ENCODE measurements at regions not wholly inside any gene's neighbourhood (a gene's known extent, or its start where the extent isn't known, plus 50 kb on each side); places are given as distances from the start of the nearest gene placed in this dataset.
"Not testable (repeated sequence)": the region's sequence is repeated elsewhere in the genome, so short reads cannot be mapped to it uniquely, and the experiment has no call there.

DNA sequence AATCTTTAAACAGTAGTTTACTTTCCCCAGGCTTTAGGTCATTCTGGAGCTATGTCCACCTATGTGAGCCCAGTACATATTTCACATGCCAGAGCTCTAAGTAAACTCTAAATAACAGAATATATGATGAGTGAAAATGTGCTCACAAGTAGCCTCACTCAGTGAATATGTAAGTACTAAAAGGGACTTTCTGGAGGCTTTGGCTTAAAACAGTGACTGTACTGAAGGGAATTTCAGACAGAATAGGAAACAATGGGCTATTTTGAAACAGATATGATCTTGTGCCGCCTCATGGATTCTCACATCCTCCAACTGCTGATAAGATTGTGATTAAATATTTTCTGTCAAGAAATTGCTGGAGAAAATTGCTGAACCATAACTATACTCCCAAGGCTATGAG, 747.9 kb downstream of the SOCS6 start:
- no peak for FAIRE-seq

DNA sequence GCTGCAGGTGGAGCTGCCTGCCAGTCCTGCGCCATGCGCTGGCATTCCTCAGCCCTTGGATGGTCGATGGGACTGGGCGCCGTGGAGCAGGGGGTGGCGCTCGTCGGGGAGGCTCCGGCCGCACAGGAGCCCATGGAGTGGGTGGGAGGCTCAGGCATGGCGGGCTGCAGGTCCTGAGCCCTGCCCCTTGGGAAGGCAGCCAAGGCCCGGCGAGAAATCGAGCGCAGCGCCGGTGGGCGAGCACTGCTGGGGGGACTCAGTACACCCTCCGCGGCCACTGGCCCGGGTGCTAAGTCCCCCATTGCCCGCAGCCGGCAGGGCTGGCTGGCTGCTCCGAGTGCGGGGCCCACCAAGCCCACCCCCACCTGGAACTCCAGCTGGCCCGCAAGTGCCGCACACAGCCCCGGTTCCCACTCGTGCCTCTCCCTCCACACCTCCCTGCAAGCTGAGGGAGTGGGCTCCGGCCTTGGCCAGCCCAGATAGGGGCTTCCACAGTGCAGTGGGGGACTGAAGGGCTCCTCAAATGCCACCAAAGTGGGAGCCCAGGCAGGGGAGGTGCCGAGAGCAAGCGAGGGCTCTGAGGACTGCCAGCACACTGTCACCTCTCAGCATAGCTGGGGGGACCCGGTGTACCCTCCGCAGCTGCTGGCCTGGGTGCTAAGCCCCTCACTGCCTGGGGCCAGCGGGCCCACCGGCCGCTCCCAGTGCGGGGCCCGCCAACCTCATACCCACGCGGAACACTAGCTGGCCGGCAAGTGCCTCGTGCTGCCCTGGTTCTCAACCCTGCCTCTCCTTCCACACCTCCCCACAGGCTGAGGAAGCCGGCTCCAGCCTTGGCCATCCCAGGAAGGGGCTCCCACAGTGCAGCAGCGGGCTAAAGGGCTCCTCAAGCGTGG, 742.7 kb downstream of the SOCS6 start:
- not testable (repeated sequence) for FAIRE-seq

DNA sequence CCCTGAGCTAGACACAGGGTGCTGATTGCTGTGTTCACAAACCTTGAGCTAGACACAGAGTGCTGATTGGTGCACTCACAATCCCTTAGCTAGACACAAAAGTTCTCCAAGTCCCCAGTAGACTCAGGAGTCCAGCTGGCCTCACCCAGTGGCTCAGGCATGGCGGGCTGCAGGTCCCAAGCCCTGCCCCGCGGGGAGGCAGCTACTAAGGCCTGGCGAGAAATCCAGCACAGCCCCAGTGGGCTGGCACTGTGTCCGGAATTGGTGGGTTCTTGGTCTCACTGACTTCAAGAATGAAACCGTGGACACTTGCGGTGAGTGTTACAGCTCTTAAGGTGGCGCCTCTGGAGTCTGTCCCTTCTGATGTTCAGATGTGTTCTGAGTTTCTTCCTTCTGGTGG, 741.2 kb downstream of the SOCS6 start:
- not testable (repeated sequence) for FAIRE-seq

DNA sequence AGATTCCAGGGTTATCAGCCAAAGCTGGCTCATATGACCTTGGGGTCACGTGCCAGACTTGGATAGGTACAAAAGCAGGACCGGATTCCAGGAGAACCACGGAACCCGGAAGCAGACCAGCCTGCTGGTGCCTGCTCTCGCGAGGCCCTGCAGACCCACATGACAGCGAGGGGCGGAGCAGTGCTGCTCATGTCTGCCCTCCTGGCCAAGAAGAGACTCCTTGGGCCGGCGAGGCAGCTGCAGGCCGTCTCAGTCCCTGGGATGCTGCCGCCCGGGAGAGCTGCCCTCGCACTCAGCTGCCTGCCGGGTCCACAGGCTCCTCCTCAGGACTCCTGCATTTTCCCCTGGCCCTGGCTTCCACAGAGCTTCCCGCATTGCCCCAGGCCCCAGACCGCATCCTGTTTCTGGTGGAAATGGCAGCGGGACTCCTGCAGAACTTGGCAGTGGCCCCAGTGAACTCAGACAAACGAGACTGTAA, 739.5 kb downstream of the SOCS6 start:
- no peak for FAIRE-seq

DNA sequence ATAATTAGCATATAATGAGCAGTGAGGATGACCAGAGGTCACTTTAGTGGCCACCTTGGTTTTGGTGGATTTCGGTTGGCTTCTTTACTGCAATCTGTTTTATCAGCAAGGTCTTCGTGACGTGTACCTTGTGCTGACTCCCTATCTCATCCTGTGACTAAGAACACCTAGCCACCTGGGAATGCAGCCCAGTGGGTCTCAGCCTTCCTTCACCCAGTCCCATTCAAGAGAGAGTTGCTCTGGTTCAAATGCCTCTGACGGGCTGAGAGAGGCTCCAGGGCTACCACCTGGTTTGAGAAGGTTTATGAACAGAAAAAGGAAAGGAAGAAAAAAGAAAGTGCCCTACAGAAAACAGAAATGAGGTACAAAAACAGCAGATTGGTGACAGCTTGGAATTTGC, 738.7 kb downstream of the SOCS6 start:
- no peak for FAIRE-seq

DNA sequence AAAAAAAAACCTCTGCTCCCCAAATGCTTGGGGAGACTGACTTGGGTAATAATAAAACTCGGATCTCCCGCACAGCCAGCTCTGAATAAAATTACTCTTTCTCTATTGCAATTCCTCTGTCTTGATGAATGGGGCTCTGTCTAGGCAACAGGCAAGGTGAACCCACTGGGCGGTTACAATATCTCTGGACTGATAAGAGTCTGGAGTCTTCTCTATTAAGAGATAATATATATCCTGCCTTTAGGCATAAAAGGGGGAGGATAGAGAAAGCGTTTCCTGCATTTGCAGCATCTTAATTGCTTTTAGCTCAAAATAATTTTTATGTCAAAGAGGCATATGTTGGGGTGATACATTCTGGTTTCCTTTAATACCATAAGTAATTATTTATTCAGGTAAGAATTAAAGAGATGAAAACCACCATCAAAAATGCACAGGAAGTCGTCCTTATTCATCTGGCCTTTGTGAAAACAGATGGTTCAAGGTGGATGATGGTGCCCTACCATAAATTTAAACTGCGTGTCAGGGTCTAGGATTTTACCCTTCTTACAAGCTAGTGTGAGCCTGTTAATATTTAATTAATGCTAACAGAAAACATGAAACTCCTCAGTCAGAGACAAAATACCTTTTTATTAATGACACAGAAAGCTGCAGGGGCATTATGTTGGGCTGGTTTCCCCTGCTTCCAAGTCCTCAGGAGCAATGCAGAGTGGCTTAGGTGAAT, 736.8 kb downstream of the SOCS6 start:
- no peak for FAIRE-seq

DNA sequence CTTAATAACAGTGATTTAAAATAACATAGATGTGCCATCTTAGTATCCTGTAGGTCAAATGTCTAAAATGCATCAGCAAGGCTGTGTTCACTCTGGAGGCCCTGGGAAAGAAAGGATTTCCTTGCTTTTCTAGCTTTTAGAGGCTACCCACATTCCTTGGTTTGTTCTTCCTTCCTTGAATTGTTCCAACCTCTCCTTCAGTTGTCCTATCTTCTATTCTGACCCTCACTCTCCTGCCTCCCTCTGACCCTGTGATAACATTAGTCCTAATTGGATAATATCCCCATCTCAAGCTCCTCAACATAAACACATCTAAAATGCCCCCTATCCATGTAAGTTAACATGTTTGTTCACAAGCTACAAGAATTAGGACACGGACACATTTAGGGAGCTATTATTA, 733.5 kb downstream of the SOCS6 start:
- FAIRE-seq: no peak

DNA sequence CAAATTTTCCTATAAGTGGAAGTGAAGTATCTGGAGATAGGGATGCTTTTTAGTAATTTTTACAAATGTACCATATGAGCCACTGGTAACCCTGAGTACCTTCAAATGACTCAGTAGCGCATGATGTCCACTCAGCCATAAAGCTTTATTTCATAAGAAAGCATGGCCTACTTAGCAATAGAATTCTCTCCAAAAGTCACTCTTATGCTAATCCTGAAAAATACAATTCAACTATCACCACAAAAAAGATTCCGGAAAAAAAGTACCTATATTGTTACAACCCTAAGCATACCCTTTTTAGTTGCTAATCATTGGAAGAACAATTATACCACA, 732.2 kb downstream of the SOCS6 start:
- FAIRE-seq: no peak

DNA sequence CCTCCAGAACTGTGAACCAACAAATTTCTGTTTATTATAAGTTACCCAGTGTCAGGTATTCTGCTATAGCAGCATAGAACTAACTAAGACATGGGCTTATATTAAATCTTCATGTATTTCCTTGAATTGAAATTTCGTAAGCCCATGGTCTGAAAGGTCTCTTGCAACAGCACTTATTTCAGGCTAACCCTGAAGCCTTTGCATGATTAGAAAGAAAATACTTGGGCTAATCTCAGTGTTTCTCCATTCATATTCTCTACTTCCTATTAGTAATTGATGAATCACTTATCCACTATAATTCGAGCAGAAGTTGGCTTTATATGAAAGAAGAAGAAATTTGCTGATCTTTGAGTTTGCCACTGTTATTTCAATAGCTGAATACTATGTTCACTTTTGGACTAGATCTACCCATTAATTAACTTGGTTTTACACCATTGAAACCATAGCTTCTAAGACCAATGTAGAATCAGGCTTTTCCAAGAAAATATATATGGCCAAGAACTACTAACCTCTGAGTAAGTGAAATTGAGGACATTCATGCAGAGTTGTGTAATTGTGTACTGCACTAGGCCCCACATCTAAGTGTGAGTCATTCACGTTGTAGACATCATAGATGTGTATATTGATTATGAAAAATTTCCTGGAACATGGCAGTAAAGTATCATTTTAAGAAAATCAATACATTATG, 731.6 kb downstream of the SOCS6 start:
- no peak for FAIRE-seq

DNA sequence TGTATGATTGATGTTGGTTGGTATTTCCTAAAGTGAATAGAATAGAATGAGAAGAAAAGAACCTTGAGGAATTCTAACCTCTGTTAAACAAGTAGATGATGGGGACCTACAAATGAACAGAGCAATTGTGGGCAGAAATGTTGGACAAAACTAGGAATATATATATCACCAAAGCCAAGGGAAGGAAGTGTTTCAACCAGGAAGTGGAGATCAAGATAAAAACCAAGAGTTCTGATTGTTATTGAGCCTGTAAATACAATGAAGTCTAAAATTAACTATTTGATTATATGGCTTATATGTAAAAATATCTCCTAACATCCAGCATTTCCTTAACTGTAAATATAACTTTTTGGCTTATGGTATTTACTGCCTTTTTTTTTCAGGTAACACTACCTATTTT, 730.0 kb downstream of the SOCS6 start:
- no peak for FAIRE-seq

DNA sequence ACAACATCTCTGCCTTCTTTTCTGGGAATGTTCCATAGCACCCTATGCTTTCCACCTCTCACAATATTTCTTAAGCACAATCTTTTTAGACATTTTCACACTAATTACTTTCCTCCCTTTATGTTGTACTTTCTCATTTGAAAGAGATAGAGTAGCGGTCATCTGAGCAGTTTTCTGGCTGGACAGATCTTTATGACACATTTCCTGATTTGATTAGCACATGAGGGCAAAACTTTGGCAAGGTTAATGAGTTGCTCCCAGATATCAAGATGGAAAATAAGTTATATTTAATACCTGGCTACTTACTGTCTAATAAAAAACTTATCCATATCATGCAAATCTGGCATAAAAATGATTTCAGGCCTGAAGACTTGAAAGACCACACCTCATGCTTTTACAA, 723.9 kb downstream of the SOCS6 start:
- FAIRE-seq: no peak

DNA sequence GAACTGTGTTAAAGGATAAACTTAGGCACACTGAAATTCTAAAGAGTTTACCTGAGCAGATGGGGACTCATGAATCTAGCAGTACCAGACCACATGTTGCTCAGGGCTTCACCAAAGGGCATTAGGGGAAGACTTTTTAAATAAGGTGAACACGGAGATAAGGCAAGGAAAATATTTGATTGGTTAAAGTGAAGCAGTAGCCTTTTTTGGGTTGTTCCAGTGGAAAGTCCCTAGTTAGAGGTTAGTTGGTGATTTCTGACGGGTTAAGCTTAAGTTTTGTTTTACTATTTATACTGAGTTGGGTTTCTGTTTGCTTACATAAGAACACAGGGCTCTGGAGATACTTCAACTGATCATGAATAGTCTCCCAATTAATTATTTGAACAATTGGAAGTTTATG, 722.5 kb downstream of the SOCS6 start:
- FAIRE-seq: no peak

DNA sequence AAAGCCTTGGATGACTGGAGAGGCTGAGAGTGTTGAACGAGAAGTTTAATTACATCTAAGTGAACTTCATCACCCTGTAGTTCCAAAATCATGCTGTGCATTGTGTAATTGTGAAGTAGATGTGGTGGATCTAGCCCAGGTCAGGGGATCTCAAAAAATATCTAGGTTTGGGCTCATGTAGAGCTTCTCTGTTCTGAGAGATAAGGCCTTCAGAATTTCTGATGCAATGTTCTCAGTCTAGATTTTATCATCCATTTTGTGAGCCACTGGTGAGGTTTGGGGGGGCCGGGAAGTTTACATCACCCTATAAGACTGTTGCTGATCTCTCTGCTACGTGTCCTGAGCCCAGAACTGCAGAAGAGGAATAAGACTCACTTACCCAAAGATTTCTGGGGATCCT, 719.4 kb downstream of the SOCS6 start:
- FAIRE-seq: no peak

DNA sequence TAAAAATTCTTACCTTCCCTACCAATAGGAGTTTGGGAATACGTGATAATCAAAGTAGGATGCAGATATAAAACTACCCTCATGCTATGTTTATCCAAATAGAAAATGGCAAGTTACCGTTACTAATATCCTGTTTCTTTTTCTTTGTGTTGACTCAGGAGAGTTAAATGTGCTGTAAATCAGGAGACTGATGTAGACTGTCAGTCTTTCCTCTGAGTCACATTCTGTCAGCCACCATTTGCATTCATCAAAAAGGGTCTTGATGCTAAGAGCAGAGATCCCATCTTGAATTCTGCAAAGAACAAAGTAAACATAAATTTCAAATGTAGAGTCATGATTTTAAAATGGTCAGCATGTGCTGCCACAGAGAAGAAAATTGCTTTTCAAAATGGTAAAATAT, 712.8 kb downstream of the SOCS6 start:
- no peak for FAIRE-seq

DNA sequence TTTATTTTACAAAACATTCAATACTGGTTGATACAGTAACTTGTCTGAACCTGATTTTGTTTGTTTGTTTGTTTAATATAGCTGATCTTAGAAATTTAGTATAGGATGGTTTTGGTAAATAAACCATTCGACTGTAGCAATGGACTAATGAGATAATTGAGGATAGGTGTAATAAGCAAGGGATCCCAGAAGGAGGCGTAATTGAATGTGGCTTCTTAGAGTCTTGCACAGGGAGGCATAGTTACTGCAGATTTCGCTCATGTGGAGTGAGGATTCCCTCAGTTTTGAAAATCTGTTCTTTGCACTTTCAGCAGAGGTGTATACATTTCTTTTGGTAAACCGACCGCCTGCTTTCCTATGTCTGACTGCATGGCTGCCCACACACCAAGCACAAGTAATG, 709.6 kb downstream of the SOCS6 start:
- no peak for FAIRE-seq

DNA sequence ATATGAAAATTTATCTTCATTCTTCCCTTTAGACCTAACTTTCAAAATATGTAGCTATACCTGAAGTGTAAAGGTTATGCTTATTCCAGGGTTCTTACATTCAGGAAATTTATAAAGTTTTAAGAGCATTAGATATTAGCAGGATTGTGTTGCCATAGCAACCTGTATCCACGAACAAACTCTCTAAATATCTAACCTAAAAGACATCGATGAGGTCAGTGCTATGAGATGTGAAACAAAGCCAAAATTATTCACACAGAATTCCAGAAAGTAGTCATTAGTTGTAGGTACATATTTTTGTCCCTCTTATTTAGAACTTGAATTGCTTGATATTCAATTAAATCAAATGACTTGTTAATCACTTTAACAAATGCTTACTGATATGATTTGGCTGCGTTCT, 705.3 kb downstream of the SOCS6 start:
- FAIRE-seq: no peak

DNA sequence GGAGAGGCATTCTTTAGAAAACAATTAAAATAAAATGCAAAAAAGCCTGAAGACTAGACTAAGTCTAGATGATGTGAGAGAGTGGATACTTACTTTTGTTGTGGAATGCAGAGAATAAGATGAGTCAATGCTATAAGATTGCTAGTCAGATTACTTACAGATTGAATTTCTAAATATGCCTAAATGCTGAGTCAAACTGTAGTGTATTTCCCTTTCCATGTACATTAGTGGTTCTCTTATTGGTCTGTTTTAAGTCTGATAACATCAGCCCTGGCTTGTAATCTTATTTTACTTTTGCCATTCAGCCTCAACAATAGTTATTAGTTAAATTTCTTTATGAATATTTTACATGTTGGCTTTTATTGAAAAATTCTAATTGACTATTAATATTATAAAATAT, 702.7 kb downstream of the SOCS6 start:
- FAIRE-seq: no peak

DNA sequence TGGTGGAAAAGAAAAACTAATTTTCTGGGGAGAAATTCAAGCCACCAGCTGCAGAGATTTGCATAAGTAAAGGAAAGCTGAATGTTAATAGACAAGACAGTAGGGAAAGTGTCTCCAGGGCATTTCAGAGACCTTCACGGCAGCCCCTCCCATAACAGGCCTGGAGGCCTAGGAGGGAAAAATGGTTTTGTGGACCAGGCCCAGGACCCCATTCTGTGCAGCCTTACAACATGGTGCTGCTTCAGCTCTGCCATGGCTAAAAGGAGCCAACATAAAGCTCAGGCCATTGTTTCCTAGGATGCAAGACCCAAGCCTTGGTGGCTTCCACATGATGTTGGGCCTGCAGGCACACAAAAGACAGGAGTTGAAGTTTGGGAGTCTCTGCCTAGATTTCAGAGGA, 697.1 kb downstream of the SOCS6 start:
- no peak for FAIRE-seq

DNA sequence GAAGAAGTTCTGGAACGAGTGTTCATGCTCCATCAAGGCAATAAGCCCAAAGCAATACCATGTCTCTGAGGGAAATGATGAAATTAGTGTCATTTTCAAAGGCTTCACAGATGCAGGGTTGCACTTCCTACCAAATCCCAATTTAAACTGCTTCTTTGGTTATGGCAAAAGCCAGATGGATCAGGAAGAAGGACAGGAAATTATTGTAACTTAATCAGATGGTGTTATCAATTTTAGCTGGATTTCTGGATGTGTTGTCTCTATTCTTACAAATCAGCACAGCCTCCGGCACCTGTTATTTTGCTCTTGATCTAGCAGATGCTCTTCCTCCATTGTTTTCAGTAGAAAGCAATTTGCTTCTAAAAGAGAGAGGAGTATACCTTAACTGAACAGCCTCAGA, 693.4 kb downstream of the SOCS6 start:
- FAIRE-seq: no peak

DNA sequence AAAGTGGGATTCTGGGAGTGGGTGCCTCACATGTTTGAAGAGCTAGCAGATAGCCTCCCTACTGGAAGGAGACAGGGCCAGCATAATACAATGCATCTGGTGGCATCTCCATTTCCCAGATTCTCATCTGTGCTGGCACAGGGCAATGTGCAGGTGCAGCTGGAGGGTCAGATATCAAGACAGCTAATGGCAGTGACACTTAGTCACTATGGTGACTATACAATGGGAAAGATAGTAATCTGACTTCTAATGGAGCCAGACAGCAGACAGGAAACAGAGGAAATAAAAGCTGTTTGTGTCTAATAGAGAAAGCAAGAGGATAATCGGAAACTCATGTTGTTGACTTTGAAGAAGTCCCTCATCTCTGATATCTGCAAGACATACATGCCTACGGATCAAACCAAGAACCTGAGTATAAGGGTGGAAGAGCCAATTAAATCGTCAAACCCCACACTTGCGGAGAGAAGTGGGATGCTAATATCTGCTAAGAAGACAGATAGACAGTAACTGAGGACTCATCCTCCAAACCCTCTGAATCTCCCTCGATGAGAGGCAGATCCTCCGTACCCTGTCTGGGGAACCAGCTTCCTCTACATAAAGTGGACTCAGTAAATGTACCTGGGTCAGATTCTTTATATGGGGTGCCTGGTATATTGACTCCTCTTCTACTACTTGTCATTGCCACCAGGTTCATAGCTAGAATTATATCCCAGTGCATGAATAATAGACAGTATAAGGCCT, 692.7 kb downstream of the SOCS6 start:
- FAIRE-seq: no peak

DNA sequence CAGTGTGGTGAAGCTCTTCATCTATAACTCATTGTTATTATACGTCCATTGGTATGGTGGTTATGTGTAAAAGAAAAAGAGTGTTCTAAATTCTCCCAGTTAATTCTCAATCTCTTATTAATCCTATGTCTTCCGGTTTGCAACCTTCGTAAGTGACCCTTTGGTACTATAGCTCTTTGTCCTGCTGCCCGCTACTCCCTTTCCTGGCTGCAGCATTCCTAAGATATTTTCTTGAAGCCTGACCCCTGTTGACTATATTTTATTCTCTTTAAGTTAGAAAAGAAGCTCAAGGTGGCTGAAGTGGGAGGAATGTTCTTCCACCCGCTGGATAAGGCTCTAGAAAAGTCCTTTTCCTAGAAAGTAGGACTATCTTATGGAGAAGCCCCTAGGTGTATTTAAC, 684.8 kb downstream of the SOCS6 start:
- no peak for FAIRE-seq

DNA sequence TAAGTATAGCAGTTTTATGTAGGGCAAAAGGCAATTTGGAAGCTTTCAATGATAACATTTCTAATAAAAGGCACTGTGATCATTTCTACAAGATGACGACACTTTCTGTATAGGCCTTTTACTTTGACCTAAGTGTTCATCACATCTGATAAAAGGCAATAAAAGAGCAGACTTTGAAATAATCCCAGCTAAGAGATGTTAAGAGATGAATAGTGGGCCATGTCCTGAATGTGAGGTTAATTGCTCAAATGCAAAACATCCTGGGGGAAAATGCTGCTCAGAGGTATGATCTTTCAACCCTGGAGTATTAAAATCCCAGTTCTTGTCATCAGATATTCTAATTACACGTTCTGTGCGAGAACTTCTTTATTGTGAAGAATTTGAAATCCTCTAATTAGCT, 677.6 kb downstream of the SOCS6 start:
- no peak for FAIRE-seq

DNA sequence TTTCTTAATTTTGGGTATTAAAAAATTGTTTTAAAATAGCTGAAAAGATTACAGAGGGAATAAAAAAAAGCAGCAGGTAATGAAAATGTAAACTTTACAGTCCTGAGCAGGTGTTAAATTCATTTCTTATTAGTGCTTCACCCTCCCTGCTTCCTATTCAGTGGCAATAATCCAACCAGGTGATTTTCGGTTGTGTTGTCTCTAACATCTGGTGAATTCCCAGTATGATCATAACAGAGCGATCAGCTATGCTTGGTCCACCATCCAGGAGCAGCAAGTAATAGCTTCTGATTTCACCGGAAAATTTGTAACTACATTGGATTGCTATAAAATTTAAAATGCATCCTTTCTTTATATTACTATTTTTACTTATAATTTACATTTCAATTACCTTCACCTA, 673.1 kb downstream of the SOCS6 start:
- FAIRE-seq: no peak
